Mammary epithelial cell (primary cell): ENCODE measurements at regions not wholly inside any gene's neighbourhood (a gene's known extent, or its start where the extent isn't known, plus 50 kb on each side); places are given as distances from the start of the nearest gene placed in this dataset.

Experiments used
- EZH2 ChIP-seq: IDR thresholded peaks from 2 replicates; pipeline ENCODE4 v1.6.1; 2012; ENCODE audit warnings: low read length, inconsistent platforms, borderline replicate concordance
- TF ChIP-seq, protein P1 (sequence below), 2 donors: IDR thresholded peaks in 1 of 2; conservative IDR thresholded peaks in 1 of 2; 2 replicates each; pipeline ENCODE4 v1.5.1; 2011 to 2012; ENCODE audit warnings: inconsistent platforms in 2 of 2, low read length in 2 of 2, mild to moderate bottlenecking in 2 of 2, control low read depth in 1 of 2, low read depth in 1 of 2; ENCODE audit not compliant: insufficient read depth in 1 of 2; ENCODE audit errors: extremely low read depth in 1 of 2

DNA sequence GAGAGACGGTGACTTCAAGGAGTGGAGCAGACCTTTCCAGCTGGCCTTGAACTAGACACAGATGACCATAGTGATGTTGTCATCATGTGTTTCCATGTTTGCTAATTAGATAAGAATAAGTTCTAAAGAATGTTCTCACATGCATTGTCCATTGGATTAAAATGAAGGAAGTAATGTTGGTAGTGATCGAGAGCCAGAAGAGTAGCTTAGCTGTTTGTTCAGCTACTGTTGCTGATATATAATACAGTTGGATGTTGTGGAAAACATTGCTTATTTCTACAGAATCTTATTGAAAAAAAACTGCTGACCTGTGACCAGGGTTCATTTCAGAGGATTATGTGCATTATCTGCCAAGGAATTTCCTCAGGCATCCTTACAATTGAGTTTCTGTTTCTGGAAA lies 249.1 kb upstream of the POGK start:
- TF ChIP-seq EZH2, result no peak
- TF ChIP-seq, protein P1, sequence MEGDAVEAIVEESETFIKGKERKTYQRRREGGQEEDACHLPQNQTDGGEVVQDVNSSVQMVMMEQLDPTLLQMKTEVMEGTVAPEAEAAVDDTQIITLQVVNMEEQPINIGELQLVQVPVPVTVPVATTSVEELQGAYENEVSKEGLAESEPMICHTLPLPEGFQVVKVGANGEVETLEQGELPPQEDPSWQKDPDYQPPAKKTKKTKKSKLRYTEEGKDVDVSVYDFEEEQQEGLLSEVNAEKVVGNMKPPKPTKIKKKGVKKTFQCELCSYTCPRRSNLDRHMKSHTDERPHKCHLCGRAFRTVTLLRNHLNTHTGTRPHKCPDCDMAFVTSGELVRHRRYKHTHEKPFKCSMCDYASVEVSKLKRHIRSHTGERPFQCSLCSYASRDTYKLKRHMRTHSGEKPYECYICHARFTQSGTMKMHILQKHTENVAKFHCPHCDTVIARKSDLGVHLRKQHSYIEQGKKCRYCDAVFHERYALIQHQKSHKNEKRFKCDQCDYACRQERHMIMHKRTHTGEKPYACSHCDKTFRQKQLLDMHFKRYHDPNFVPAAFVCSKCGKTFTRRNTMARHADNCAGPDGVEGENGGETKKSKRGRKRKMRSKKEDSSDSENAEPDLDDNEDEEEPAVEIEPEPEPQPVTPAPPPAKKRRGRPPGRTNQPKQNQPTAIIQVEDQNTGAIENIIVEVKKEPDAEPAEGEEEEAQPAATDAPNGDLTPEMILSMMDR (conservative IDR thresholded peaks at IDR 0.05 in 1 of 2, IDR thresholded peaks at IDR 0.05 in 1 of 2; ENCODE audit: extremely low read depth in 1 of 2, insufficient read depth in 1 of 2, low read depth in 1 of 2, low read length in 2 of 2), result no peak
